Caco-2 (cell line): ENCODE measurements at regions not wholly inside any gene's neighbourhood (a gene's known extent, or its start where the extent isn't known, plus 50 kb on each side); places are given as distances from the start of the nearest gene placed in this dataset.

Experiments
- BruUV-seq: library from RNA; stranded (reverse); fragments of 400-500 nt; replicated peaks from 2 replicates; lab custom pipeline; 2021; lab: Mats Ljungman, UMichigan
- CTCF ChIA-PET: fragments of 300-600 bp; sonication (Branson Sonifier 250); formaldehyde crosslinking; loops from one replicate; lab custom pipeline; 2022; ENCODE audit warnings: antibody characterized with exemption; lab: Charles Lee
- POLR2A ChIA-PET: fragments of 300-600 bp; sonication (Branson Sonifier 250); formaldehyde crosslinking; loops from one replicate; lab custom pipeline; 2022; ENCODE audit warnings: antibody characterized with exemption; lab: Charles Lee
- DNase-seq, 2 experiments: peaks; one replicate each; pipeline versions ENCODE4 v3.0.0 to v3.0.0-alpha.2; 2020 to 2022
- H3K27me3 ChIP-seq: replicated peaks from 2 replicates; pipeline ENCODE4 v1.6.0; 2011; ENCODE audit warnings: low read length; ENCODE audit not compliant: control insufficient read depth, insufficient read depth
- H3K36me3 ChIP-seq: 2 replicates; pipeline ENCODE4 v1.5.1; 2011; ENCODE audit warnings: low read length; ENCODE audit not compliant: control insufficient read depth, insufficient read depth
- H3K4me1 ChIP-seq: fragments of 250-450 bp; sonication (Bioruptor Pico); 2 replicates; pipeline ENCODE4 v1.5.1; 2020; ENCODE audit warnings: mild to moderate bottlenecking
- H3K4me3 ChIP-seq: 2 replicates; pipeline ENCODE4 v1.5.1; 2011; ENCODE audit warnings: low read depth, mild to moderate bottlenecking, control low read depth, low read length
- H3K9me3 ChIP-seq: fragments of 250-450 bp; sonication (Bioruptor Pico); 2 replicates; pipeline ENCODE4 v1.5.1; 2020; ENCODE audit warnings: mild to moderate bottlenecking, moderate library complexity
- H3K27ac Mint-ChIP-seq: one replicate; pipeline ENCODE4 v1.8.0; 2022; ENCODE audit warnings: mixed read lengths; ENCODE audit not compliant: unreplicated experiment
- H3K27me3 Mint-ChIP-seq: one replicate; pipeline ENCODE4 v1.8.0; 2022; ENCODE audit warnings: mixed read lengths; ENCODE audit not compliant: insufficient read depth, unreplicated experiment
- H3K36me3 Mint-ChIP-seq: one replicate; pipeline ENCODE4 v1.8.0; 2022; ENCODE audit warnings: mild to moderate bottlenecking, mixed read lengths; ENCODE audit not compliant: insufficient read depth, unreplicated experiment
- H3K4me1 Mint-ChIP-seq: one replicate; pipeline ENCODE4 v1.8.0; 2022; ENCODE audit warnings: low read depth, mixed read lengths; ENCODE audit not compliant: unreplicated experiment
- H3K4me3 Mint-ChIP-seq: one replicate; pipeline ENCODE4 v1.8.0; 2022; ENCODE audit warnings: mild to moderate bottlenecking, moderate library complexity, mixed read lengths; ENCODE audit not compliant: unreplicated experiment
- H3K9me3 Mint-ChIP-seq: one replicate; pipeline ENCODE4 v1.8.0; 2022; ENCODE audit warnings: mixed read lengths; ENCODE audit not compliant: unreplicated experiment
- intact Hi-C: fragments of 100-400 bp; cut with micrococcal nuclease; formaldehyde crosslinking; loops from one replicate; pipeline ENCODE4 v1.10.0; 2022; ENCODE audit not compliant: unreplicated experiment
- TF ChIP-seq, protein P1 (sequence below), 2 experiments: fragments of 200-600 bp in 1 of 2; IDR thresholded peaks; 1 replicate in 1 of 2; 2 replicates in 1 of 2; pipeline versions ENCODE4 v1.5.1 to v1.8.0; 2011 to 2022; ENCODE audit warnings: antibody characterized with exemption in 1 of 2, control low read depth in 1 of 2, inconsistent platforms in 1 of 2, low read depth in 1 of 2, low read length in 1 of 2, mild to moderate bottlenecking in 1 of 2, moderate library complexity in 1 of 2; ENCODE audit not compliant: insufficient read depth in 1 of 2, severe bottlenecking in 1 of 2, unreplicated experiment in 1 of 2

GRCh38 chr7:142313528-142313927 lies 55.7 kb upstream of the PRSS58 start:
- H3K9me3 ChIP-seq: no peaks in the 10 kb centered on the region; the same call in 1 of the 2 replicates
- no peaks in the 10 kb centered on the region for H3K4me1 ChIP-seq
- no peak overlapping the region for H3K4me3 Mint-ChIP-seq
- H3K27ac Mint-ChIP-seq: no peak overlapping the region
- H3K27me3 ChIP-seq: peaks cover 2% of the 10 kb centered on the region
- no TSS peak for BruUV-seq
- peaks cover 18% of the 10 kb centered on the region for H3K27me3 Mint-ChIP-seq
- H3K9me3 Mint-ChIP-seq: no peaks in the 10 kb centered on the region
- no peaks in the 10 kb centered on the region for H3K4me1 Mint-ChIP-seq
- DNase-seq: no peak
- TF ChIP-seq, protein P1, sequence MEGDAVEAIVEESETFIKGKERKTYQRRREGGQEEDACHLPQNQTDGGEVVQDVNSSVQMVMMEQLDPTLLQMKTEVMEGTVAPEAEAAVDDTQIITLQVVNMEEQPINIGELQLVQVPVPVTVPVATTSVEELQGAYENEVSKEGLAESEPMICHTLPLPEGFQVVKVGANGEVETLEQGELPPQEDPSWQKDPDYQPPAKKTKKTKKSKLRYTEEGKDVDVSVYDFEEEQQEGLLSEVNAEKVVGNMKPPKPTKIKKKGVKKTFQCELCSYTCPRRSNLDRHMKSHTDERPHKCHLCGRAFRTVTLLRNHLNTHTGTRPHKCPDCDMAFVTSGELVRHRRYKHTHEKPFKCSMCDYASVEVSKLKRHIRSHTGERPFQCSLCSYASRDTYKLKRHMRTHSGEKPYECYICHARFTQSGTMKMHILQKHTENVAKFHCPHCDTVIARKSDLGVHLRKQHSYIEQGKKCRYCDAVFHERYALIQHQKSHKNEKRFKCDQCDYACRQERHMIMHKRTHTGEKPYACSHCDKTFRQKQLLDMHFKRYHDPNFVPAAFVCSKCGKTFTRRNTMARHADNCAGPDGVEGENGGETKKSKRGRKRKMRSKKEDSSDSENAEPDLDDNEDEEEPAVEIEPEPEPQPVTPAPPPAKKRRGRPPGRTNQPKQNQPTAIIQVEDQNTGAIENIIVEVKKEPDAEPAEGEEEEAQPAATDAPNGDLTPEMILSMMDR (IDR thresholded peaks at IDR 0.05; ENCODE audit: insufficient read depth in 1 of 2, low read depth in 1 of 2, low read length in 1 of 2, severe bottlenecking in 1 of 2, unreplicated experiment in 1 of 2): no peak
- H3K36me3 ChIP-seq: no peaks in the 10 kb centered on the region
- intact Hi-C loops: no loop called here
- ChIA-PET POLR2A (no interaction called here), CTCF (interaction anchor here (1.2 to 1.5 kb wide), 2 partner anchors 10 kb away, joined by 3 to 6 read pairs; no protein-coding TSS in a partner anchor)
- H3K36me3 Mint-ChIP-seq: no peaks in the 10 kb centered on the region
- no peak overlapping the region for H3K4me3 ChIP-seq

- no peaks in the 10 kb centered on the region; the same call in 1 of the 2 replicates for H3K9me3 ChIP-seq
- no TSS peak for BruUV-seq
- Mint-ChIP-seq H3K27me3 (peaks cover 21% of the 10 kb centered on the region), H3K4me1 (no peaks in the 10 kb centered on the region), H3K4me3 (no peak overlapping the region), H3K36me3 (no peaks in the 10 kb centered on the region), H3K27ac (no peak overlapping the region), H3K9me3 (no peaks in the 10 kb centered on the region)
- H3K4me3 ChIP-seq: no peak overlapping the region
- H3K4me1 ChIP-seq: no peaks in the 10 kb centered on the region
- intact Hi-C loops: no loop called here
- DNase-seq: no peak
- no peaks in the 10 kb centered on the region; the same call in 1 of the 2 replicates for H3K27me3 ChIP-seq
- ChIA-PET POLR2A (no interaction called here), CTCF (interaction anchor here (0.7 to 1.5 kb wide), 2 partner anchors 11 to 14 kb away, joined by 3 read pairs; no protein-coding TSS in a partner anchor)
- TF ChIP-seq, protein P1 (IDR thresholded peaks at IDR 0.05; ENCODE audit: insufficient read depth in 1 of 2, low read depth in 1 of 2, low read length in 1 of 2, severe bottlenecking in 1 of 2, unreplicated experiment in 1 of 2): no peak
- no peaks in the 10 kb centered on the region for H3K36me3 ChIP-seq
Observed at GRCh38 chr7:142311876-142312275, 54.0 kb upstream of the PRSS58 start.

DNA sequence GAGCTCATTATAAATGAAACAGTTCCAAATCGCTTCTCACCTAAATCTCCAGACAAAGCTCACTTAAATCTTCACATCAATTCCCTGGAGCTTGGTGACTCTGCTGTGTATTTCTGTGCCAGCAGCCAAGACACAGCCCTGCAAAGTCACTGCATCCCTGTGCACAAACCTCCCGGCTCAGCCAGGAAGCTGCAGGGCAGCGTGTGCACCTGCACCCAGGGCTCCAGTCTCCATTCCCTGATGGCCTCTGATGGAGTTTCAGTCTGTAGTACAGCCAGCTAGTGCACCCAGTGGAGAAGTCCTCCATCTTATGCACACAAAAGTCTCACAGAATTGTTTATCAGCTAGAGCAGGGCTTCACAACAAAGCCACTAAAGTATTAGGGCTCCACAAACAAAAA lies 51.1 kb upstream of the PRSS58 start:
- H3K9me3 Mint-ChIP-seq: no peaks in the 10 kb centered on the region
- H3K4me1 Mint-ChIP-seq: no peaks in the 10 kb centered on the region
- Histone ChIP-seq H3K4me3 (no peak overlapping the region), H3K9me3 (no peaks in the 10 kb centered on the region; the same call in 1 of the 2 replicates), H3K36me3 (no peaks in the 10 kb centered on the region), H3K27me3 (no peaks in the 10 kb centered on the region), H3K4me1 (no peaks in the 10 kb centered on the region)
- ChIA-PET CTCF (interaction anchor here (1.0 kb wide), 1 partner anchor 11 kb away, joined by 3 read pairs; no protein-coding TSS in a partner anchor), POLR2A (no interaction called here)
- DNase-seq: no peak
- H3K4me3 Mint-ChIP-seq: no peak overlapping the region
- intact Hi-C loops: loop anchor here (1.0 kb wide), 1 partner anchor 34 kb away; no protein-coding TSS in a partner anchor
- BruUV-seq: no TSS peak
- H3K27ac Mint-ChIP-seq: no peak overlapping the region
- H3K27me3 Mint-ChIP-seq: peaks cover 18% of the 10 kb centered on the region
- H3K36me3 Mint-ChIP-seq: no peaks in the 10 kb centered on the region
- TF ChIP-seq, protein P1 (IDR thresholded peaks at IDR 0.05; ENCODE audit: insufficient read depth in 1 of 2, low read depth in 1 of 2, low read length in 1 of 2, severe bottlenecking in 1 of 2, unreplicated experiment in 1 of 2): no peak
